Fibroblast of the conjunctiva (primary cell): ENCODE measurements at regions not wholly inside any gene's neighbourhood (a gene's known extent, or its start where the extent isn't known, plus 50 kb on each side); places are given as distances from the start of the nearest gene placed in this dataset.
"Not testable (repeated sequence)": the region's sequence is repeated elsewhere in the genome, so short reads cannot be mapped to it uniquely, and the experiment has no call there.

Experiments used
- DNase-seq: peaks from one replicate; pipeline ENCODE4 v3.0.0-alpha.2; 2010; ENCODE audit warnings: low read depth

DNA sequence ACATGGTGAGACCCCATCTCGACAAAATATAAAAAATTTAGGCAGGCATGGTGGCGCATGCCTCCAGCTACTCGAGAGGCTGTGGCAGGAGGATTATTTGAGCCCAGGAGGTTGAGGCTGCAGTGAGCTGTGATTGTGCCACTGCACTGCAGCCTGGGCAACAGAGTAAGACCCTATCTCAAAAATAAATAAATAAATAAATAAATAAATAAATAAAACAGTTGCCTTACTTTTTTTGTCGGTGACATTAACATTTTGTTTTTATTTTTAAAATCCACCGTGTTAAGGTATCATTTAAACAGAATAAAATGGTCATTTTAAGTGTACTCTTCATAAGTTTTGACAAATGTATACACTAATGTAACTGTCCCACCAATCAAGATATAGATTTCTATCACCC lies 57.0 kb downstream of the RASL11A start:
- DNase-seq = no peak

GRCh38 chr13:27329210-27329609 lies 58.6 kb downstream of the RASL11A start:
- DNase-seq = no peak

GRCh38 chr13:27334774-27335435 lies 64.3 kb downstream of the RASL11A start:
- DNase-seq = no peak

- DNase-seq = no peak
Observed at GRCh38 chr13:27336014-27336673, 65.5 kb downstream of the RASL11A start.

DNA sequence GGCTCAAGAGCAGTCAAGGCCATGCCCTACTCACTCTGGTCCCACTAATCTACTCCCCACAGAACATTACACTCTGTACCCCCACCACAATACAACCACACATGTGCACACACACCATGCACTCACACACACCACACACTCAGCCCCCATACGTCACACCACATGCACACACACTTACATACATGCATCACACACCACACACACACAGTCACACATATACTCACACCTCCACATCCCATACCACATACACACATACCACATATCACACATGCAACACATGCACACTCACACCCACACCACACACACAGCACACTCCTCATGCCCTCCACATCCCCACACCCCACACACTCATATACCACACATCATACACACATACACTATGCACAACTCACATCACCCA lies 67.6 kb downstream of the RASL11A start:
- DNase-seq = no peak

DNA sequence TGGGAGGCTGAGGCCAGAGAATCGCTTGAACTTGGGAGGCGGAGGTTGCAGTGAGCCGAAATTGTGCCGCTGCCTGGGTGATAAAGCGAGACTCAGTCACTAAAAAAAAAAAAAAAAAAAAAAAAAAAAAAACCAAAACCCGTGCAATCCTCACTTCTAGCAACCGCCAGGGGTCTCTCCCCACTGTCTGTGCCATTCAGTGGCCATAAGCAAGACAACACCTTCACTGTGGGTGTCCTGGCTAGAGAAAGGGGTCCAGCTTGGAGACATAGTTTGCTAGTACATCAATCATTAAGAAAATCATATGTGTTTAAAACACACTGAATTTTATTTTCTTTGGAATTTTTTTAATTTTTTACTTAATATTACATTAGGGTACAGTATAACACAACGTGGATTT lies 68.2 kb downstream of the RASL11A start:
- DNase-seq = no peak

DNA sequence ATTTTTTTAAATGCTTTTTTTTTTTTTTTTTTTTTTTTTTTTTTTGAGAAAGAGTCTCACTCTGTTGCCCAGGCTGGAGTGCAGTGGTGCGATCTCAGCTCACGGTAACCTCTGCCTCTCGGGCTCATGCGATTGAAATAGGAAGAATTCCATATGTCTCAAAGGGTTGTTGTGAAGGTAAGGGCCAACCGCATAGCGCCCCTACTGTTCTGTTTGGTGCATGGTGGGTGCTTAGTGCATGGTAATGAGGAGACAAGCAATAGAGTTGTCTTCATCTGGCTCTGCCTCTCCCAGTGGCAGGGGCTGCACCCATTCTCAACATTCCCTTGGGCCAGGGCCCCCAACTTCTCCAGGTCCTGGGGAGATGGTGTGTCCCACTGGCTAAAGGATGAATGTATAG lies 68.7 kb downstream of the RASL11A start:
- peak; percentile 40 for DNase-seq

GRCh38 chr13:27341616-27342015 lies 71.0 kb downstream of the RASL11A start:
- DNase-seq = no peak

- no peak for DNase-seq
Observed at GRCh38 chr13:27347211-27347772, 76.7 kb downstream of the RASL11A start.

GRCh38 chr13:27348461-27348860 lies 76.0 kb upstream of the GTF3A start:
- no peak for DNase-seq

GRCh38 chr13:27349458-27349857 lies 75.0 kb upstream of the GTF3A start:
- DNase-seq = no peak

GRCh38 chr13:27350825-27351224 lies 73.6 kb upstream of the GTF3A start:
- not testable (repeated sequence) for DNase-seq

DNA sequence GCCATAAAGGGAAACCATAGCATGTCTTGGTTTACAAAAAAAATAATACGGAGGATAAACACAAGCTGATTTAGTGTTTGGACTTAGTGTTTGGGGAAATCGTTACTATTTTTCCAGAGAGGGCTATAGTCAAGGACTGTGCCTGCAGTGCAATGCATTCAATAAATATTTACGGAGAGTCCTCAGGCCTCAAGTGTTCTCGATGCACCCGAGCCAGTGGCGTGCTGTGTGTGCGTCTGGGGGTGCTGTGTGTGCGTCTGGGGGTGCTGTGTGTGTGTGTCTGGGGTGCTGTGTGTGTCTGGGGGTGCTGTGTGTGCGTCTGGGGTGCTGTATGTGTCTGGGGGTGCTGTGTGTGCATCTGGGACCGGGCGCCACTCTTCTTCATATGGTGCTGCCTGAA lies 71.7 kb upstream of the GTF3A start:
- no peak for DNase-seq

DNA sequence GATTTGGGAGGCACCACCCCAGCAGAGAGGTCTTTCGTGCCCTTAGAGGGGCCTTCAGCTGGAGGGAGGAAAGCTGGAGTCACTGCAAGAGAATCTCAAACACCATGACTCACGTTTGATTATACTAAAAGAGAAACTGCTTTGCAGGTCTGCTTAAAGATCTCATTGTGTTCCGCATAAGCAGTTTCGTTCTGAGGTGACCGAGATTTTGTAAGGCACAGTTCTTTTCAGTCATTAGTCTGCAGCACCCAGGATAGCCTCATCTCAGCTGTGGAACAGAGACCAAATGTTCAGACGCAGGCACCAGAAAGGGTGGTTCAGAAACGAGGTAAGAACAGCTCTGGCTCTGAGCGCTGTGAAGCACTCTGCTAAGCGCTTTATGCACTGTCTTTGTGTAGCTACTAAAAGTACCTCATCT lies 71.2 kb upstream of the GTF3A start:
- no peak for DNase-seq

GRCh38 chr13:27353708-27354107 lies 70.7 kb upstream of the GTF3A start:
- DNase-seq = no peak

DNA sequence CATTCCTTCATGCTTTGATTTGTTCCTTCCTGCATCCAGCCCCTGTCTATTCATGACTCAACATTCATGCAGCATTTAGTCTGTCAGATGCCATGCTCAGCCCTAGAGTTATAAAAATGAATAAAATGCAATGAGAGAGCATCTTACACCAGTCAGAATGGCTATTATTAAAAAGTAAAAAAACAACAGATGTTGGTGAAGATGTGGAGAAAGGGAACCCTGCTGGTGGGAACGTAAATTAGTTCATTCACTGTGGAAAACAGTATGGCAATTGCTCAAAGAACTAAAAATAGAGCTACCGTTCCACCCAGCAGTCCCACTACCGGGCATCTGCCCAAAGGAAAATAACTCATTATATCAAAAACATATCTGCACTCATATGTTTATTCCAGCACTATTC lies 70.0 kb upstream of the GTF3A start:
- no peak for DNase-seq

GRCh38 chr13:27355894-27356293 lies 68.5 kb upstream of the GTF3A start:
- DNase-seq = no peak

GRCh38 chr13:27358420-27358819 lies 66.0 kb upstream of the GTF3A start:
- DNase-seq = no peak

GRCh38 chr13:27359199-27359821 lies 65.1 kb upstream of the GTF3A start:
- DNase-seq = peak; percentile 48

- no peak for DNase-seq
Observed at GRCh38 chr13:27360562-27360961, 63.9 kb upstream of the GTF3A start.

- peak; percentile 44 for DNase-seq
Observed at GRCh38 chr13:27362064-27362751, 62.2 kb upstream of the GTF3A start.

DNA sequence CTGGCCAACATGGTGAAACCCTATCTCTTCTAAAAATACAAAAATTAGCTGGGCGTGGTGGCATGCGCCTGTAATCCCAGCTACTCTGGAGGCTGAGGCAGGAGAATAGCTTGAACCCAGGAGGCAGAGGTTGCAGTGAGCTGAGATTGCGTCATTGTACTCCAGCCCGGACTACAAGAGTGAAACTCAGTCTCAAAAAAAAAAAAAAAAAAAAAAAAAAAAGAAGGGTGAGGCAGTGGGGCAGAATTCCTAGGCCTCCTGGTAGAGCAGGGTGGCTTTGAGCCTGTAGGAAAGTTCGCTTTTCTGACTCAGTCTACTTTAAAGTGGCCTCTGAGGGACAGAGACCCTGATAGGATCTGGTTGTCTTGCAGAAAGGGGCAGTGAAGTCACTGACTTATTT lies 60.8 kb upstream of the GTF3A start:
- DNase-seq = not testable (repeated sequence)

GRCh38 chr13:27367570-27367969 lies 56.8 kb upstream of the GTF3A start:
- DNase-seq = no peak
